Fibroblast of lung (primary cell): ENCODE measurements at regions not wholly inside any gene's neighbourhood (a gene's known extent, or its start where the extent isn't known, plus 50 kb on each side); places are given as distances from the start of the nearest gene placed in this dataset.

Experiments
- DNase-seq, 2 donors: peaks; one replicate each; pipeline versions ENCODE4 v3.0.0 to v3.0.0-alpha.2; 2010; ENCODE audit warnings: low read depth in 2 of 2
- H2AFZ ChIP-seq: 2 replicates; pipeline ENCODE4 v1.5.1; 2012; ENCODE audit warnings: low read length, control low read depth, inconsistent platforms
- H3K27ac ChIP-seq: 2 replicates; pipeline ENCODE4 v1.5.1; 2011; ENCODE audit warnings: low read length, control low read depth; ENCODE audit not compliant: insufficient read depth
- H3K27me3 ChIP-seq: 2 replicates; pipeline ENCODE4 v1.5.1; 2011; ENCODE audit warnings: mild to moderate bottlenecking, low read length; ENCODE audit not compliant: control insufficient read depth, insufficient read depth
- H3K36me3 ChIP-seq: 2 replicates; pipeline ENCODE4 v1.5.1; 2011; ENCODE audit warnings: low read length; ENCODE audit not compliant: control insufficient read depth, insufficient read depth
- H3K4me1 ChIP-seq: 2 replicates; pipeline ENCODE4 v1.5.1; 2011; ENCODE audit warnings: low read length; ENCODE audit not compliant: control insufficient read depth, insufficient read depth; ENCODE audit errors: extremely low read depth
- H3K4me2 ChIP-seq: 2 replicates; pipeline ENCODE4 v1.5.1; 2011; ENCODE audit warnings: low read length, control low read depth; ENCODE audit not compliant: insufficient read depth; ENCODE audit errors: extremely low read depth
- H3K4me3 ChIP-seq, 4 experiments: fragments of 200-600 bp in 1 of 4; sonication (generic) in 1 of 4; replicated peaks in 1 of 4; 2 replicates each; pipeline ENCODE4 v1.5.1; 2011 to 2016; ENCODE audit warnings: low read length in 4 of 4, low read depth in 3 of 4, mild to moderate bottlenecking in 3 of 4, control low read depth in 2 of 4, inconsistent platforms in 1 of 4, mixed read lengths in 1 of 4; ENCODE audit not compliant: insufficient read depth in 1 of 4; ENCODE audit errors: control extremely low read depth in 1 of 4
- H3K79me2 ChIP-seq: 2 replicates; pipeline ENCODE4 v1.5.1; 2012; ENCODE audit warnings: mild to moderate bottlenecking, low read length, inconsistent platforms; ENCODE audit not compliant: control insufficient read depth, insufficient read depth
- H3K9ac ChIP-seq: 2 replicates; pipeline ENCODE4 v1.5.1; 2011; ENCODE audit warnings: mild to moderate bottlenecking, low read length, control low read depth; ENCODE audit not compliant: insufficient read depth
- H3K9me3 ChIP-seq: 2 replicates; pipeline ENCODE4 v1.5.1; 2012; ENCODE audit warnings: low read depth, low read length; ENCODE audit not compliant: control insufficient read depth, insufficient read depth
- H4K20me1 ChIP-seq: 2 replicates; pipeline ENCODE4 v1.5.1; 2011; ENCODE audit warnings: low read length; ENCODE audit not compliant: control insufficient read depth, insufficient read depth; ENCODE audit errors: extremely low read depth
- EZH2 ChIP-seq: IDR thresholded peaks from 2 replicates; pipeline ENCODE4 v1.5.1; 2012; ENCODE audit warnings: low read length, control low read depth, mild to moderate bottlenecking; ENCODE audit errors: missing control alignments
- TF ChIP-seq, protein P1 (sequence below), 2 donors: IDR thresholded peaks in 1 of 2; conservative IDR thresholded peaks in 1 of 2; 1 replicate in 1 of 2; 2 replicates in 1 of 2; pipeline ENCODE4 v1.5.1; 2011 to 2012; ENCODE audit warnings: low read length in 2 of 2, control low read depth in 1 of 2, inconsistent platforms in 1 of 2, low read depth in 1 of 2, mild to moderate bottlenecking in 1 of 2

DNA sequence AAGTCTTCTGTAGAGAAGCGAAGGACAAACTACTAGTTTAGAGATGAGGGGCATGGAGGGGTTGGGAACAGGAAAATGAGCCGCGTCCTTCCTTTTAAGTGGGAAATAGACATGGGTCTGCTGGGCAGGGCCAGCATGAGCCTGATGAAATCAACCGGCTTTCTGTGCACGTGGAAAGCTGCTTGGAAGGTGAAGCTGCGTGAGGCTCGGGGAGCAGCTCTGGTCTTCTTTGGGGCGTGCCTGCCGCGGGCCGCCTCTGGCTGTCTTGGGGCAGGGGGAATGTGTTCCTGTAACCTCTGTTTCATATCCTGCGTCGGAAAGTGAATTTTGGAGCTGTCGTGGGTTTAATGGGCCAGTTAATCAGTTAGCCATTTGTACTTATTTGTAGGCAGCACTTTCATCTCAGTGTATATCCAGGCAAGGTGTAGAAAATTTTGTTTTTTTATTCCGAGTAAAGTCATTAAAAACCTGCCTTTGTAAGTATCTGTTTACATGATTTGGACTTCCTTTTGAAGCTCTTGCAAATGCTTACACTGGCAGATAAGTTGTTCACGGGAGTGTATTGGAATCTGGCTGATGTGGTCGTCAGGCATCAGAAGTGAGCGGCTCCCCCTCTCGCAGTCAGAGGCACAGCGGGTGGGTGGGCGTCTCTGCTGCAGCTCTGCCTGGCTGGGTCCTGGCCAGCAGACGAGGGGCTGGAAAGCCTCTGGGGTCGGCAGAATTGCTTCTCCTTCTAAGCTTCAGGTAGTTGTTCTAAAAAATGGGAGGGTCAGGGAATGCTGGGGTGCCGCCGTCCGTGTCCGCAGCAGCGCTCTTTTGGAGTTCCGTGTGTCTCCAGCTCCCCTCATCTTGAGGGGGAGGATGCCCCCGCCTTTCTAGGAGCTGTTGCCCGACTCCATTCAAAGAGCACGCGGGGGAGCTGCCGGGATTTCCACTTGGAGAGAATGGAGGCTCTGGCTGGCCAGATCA lies 70.5 kb upstream of the HGFAC start:
- no peak overlapping the region for H2AFZ ChIP-seq
- no peak for TF ChIP-seq EZH2
- TF ChIP-seq, protein P1, sequence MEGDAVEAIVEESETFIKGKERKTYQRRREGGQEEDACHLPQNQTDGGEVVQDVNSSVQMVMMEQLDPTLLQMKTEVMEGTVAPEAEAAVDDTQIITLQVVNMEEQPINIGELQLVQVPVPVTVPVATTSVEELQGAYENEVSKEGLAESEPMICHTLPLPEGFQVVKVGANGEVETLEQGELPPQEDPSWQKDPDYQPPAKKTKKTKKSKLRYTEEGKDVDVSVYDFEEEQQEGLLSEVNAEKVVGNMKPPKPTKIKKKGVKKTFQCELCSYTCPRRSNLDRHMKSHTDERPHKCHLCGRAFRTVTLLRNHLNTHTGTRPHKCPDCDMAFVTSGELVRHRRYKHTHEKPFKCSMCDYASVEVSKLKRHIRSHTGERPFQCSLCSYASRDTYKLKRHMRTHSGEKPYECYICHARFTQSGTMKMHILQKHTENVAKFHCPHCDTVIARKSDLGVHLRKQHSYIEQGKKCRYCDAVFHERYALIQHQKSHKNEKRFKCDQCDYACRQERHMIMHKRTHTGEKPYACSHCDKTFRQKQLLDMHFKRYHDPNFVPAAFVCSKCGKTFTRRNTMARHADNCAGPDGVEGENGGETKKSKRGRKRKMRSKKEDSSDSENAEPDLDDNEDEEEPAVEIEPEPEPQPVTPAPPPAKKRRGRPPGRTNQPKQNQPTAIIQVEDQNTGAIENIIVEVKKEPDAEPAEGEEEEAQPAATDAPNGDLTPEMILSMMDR (conservative IDR thresholded peaks at IDR 0.05 in 1 of 2, IDR thresholded peaks at IDR 0.05 in 1 of 2; ENCODE audit: low read depth in 1 of 2, low read length in 2 of 2) = no peak
- no peak overlapping the region for H3K9ac ChIP-seq
- no peaks in the 10 kb centered on the region for H3K27me3 ChIP-seq
- no peaks in the 10 kb centered on the region for H3K9me3 ChIP-seq
- no peaks in the 10 kb centered on the region for H3K79me2 ChIP-seq
- no peaks in the 10 kb centered on the region for H4K20me1 ChIP-seq
- no peak overlapping the region for H3K4me3 ChIP-seq
- H3K4me2 ChIP-seq = peak overlapping the region; percentile 13
- no peak overlapping the region for H3K27ac ChIP-seq
- DNase-seq = peak; percentile 4 to 43
- no peaks in the 10 kb centered on the region for H3K36me3 ChIP-seq
- peaks cover 21% of the 10 kb centered on the region for H3K4me1 ChIP-seq

DNA sequence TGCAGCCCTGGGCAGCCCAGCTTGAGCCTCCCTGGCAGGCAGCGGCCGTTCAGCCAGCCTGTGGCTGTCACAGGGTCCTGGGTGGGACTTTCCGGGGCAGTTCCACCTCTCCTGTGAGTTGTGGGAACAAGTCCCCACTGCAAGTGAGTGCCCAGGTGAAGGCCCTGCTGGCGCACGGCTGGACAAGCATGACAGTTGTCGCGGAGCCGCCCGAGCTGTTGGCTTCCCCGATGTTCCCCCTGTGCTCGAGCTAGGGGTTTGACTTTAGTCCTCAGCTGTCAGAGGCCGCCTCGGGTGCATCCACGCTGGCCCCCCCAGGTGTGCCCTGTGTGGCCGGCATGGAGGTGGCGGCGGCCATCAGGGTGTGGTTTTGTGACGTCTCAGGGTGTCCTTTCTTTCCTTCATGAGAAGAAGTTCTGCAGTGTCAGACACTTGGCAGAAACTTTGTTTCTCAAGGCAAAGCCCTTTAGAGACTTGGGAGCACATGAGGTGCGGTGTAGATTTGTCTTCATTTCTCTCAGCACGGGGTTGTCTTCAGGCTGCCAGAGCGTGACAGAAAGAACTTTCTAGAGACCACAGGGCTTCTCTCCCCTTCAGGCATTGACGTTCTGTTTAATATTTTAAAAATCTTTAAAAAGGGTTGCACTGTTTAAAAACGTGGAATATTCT lies 69.4 kb upstream of the HGFAC start:
- Histone ChIP-seq H2AFZ (no peak overlapping the region), H3K36me3 (no peaks in the 10 kb centered on the region), H3K79me2 (no peaks in the 10 kb centered on the region), H3K9me3 (no peaks in the 10 kb centered on the region), H3K4me3 (no peak overlapping the region), H3K27me3 (no peaks in the 10 kb centered on the region), H3K4me2 (no peak overlapping the region), H3K27ac (no peak overlapping the region), H3K4me1 (peaks cover 21% of the 10 kb centered on the region), H3K9ac (peak overlapping the region; percentile 7), H4K20me1 (no peaks in the 10 kb centered on the region)
- DNase-seq = no peak
- TF ChIP-seq, protein P1 (conservative IDR thresholded peaks at IDR 0.05 in 1 of 2, IDR thresholded peaks at IDR 0.05 in 1 of 2; ENCODE audit: low read depth in 1 of 2, low read length in 2 of 2) = no peak
- no peak for TF ChIP-seq EZH2

DNA sequence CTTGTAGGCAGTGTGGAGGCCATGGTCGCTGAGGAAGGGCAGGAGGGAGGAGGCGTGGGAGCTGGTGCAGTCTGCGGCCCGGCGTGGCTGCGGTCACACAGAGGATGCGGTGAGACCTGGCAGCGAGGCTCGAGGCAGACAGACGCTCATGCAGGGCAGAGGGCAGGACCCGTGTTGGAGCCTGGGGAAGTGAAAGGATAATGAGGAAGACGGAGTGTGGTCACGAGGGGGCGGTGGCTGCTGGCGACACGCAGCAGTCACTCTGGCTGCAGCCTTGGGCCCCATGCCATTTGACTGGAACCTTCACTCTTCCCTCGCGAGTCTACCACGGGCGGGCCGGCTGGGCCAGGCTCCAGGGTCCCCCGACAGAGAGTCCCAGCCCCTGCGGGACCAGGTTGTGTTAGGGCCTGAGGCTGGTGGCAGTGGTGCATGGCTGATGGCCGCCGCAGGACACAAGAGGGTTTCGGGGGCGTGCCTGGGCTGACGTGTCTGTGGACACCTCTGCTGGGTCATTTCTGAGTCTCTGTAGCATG lies 68.8 kb upstream of the HGFAC start:
- TF ChIP-seq, protein P1 (conservative IDR thresholded peaks at IDR 0.05 in 1 of 2, IDR thresholded peaks at IDR 0.05 in 1 of 2; ENCODE audit: low read depth in 1 of 2, low read length in 2 of 2) = no peak
- TF ChIP-seq EZH2 = no peak

More for the DNA sequence above, 68.8 kb upstream of the HGFAC start:
- H4K20me1 ChIP-seq = no peaks in the 10 kb centered on the region
- no peaks in the 10 kb centered on the region for H3K9me3 ChIP-seq
- H3K9ac ChIP-seq = peak overlapping the region; percentile 7
- DNase-seq = peak in 1 of 2 donors; percentile 54
- H3K27me3 ChIP-seq = no peaks in the 10 kb centered on the region
- peaks cover 21% of the 10 kb centered on the region for H3K4me1 ChIP-seq
- no peaks in the 10 kb centered on the region for H3K36me3 ChIP-seq
- H3K4me3 ChIP-seq = no peak overlapping the region
- no peak overlapping the region for H3K27ac ChIP-seq
- H3K4me2 ChIP-seq = no peak overlapping the region
- no peaks in the 10 kb centered on the region for H3K79me2 ChIP-seq
- H2AFZ ChIP-seq = no peak overlapping the region
